Tibial nerve (tissue), 4 donors: ENCODE measurements at regions not wholly inside any gene's neighbourhood (a gene's known extent, or its start where the extent isn't known, plus 50 kb on each side); places are given as distances from the start of the nearest gene placed in this dataset.

Experiments
- DNase-seq, 2 donors: peaks; one replicate each; pipeline ENCODE4 v3.0.0-alpha.2; 2019; ENCODE audit warnings: low spot score in 2 of 2
- H3K27ac ChIP-seq, 4 donors: fragments of 200-600 bp; sonication (generic) in 3 of 4; one replicate each; pipeline ENCODE4 v1.5.1; 2017 to 2019; ENCODE audit warnings: mild to moderate bottlenecking in 1 of 4
- H3K27me3 ChIP-seq, 2 donors: fragments of 200-600 bp; sonication (generic) in 1 of 2; one replicate each; pipeline versions ENCODE4 v1.5.1 to v1.6.0; 2017 to 2019
- H3K36me3 ChIP-seq, 3 donors: fragments of 200-600 bp; sonication (generic); one replicate each; pipeline ENCODE4 v1.5.1; 2018 to 2019
- H3K4me1 ChIP-seq, 4 donors: fragments of 200-600 bp; sonication (generic) in 3 of 4; one replicate each; pipeline ENCODE4 v1.5.1; 2017 to 2019
- H3K4me3 ChIP-seq, 4 donors: fragments of 200-600 bp; sonication (generic) in 3 of 4; one replicate each; pipeline ENCODE4 v1.5.1; 2017 to 2019; ENCODE audit warnings: mild to moderate bottlenecking in 1 of 4, moderate library complexity in 1 of 4
- H3K9me3 ChIP-seq, 4 donors: fragments of 200-600 bp; sonication (generic) in 3 of 4; one replicate each; pipeline ENCODE4 v1.5.1; 2017 to 2019
- CTCF ChIP-seq, 5 experiments: fragments of 200-600 bp in 3 of 5; fragments of 450-650 bp in 2 of 5; sonication (generic) in 3 of 5; IDR thresholded peaks; one replicate each; pipeline ENCODE4 v1.5.1; 2016 to 2019; ENCODE audit warnings: antibody characterized with exemption in 5 of 5, mild to moderate bottlenecking in 3 of 5, moderate library complexity in 2 of 5
- EP300 ChIP-seq, 2 donors: sonication (generic); formaldehyde crosslinking; IDR thresholded peaks; one replicate each; pipeline ENCODE4 v1.6.1; 2017; ENCODE audit warnings: antibody characterized with exemption in 2 of 2, mild to moderate bottlenecking in 1 of 2
- POLR2A ChIP-seq, 2 donors: fragments of 450-650 bp; IDR thresholded peaks; one replicate each; pipeline ENCODE4 v1.6.1; 2017; ENCODE audit warnings: antibody characterized with exemption in 2 of 2, mild to moderate bottlenecking in 2 of 2, moderate library complexity in 2 of 2
- whole genome bisulfite sequencing, 2 donors: methylation state at CpG; one replicate each; pipeline ENCODE4 v1.1.5; 2018; 5-methylcytosine and 5-hydroxymethylcytosine counted together

GRCh38 chr14:79947440-79948054 is 263.8 kb downstream of the DIO2 start:
- WGBS, 2 donors: 59 to 71% methylated on average over 2 of the region's 2 CpGs
- TF ChIP-seq EP300 (IDR thresholded peaks at IDR 0.05) (no peak), POLR2A (IDR thresholded peaks at IDR 0.05) (no peak), CTCF (IDR thresholded peaks at IDR 0.05) (no peak)
- no peaks in the 10 kb centered on the region for H3K9me3 ChIP-seq

GRCh38 chr14:79939235-79939634 is 272.1 kb downstream of the DIO2 start:
- Histone ChIP-seq H3K4me1 (no peaks in the 10 kb centered on the region), H3K4me3 (no peak overlapping the region), H3K27ac (no peak overlapping the region), H3K9me3 (no peaks in the 10 kb centered on the region), H3K27me3 (no peaks in the 10 kb centered on the region), H3K36me3 (no peaks in the 10 kb centered on the region)
- 82 to 84% methylated on average over 6 of the region's 6 CpGs for WGBS, 2 donors
- TF ChIP-seq POLR2A (IDR thresholded peaks at IDR 0.05) (no peak), EP300 (IDR thresholded peaks at IDR 0.05) (no peak)
- DNase-seq: no peak

More at GRCh38 chr14:79947440-79948054, 263.8 kb downstream of the DIO2 start:
- Histone ChIP-seq H3K27ac (no peak overlapping the region), H3K4me3 (no peak overlapping the region), H3K4me1 (no peaks in the 10 kb centered on the region), H3K36me3 (no peaks in the 10 kb centered on the region), H3K27me3 (no peaks in the 10 kb centered on the region)
- DNase-seq: no peak

DNA sequence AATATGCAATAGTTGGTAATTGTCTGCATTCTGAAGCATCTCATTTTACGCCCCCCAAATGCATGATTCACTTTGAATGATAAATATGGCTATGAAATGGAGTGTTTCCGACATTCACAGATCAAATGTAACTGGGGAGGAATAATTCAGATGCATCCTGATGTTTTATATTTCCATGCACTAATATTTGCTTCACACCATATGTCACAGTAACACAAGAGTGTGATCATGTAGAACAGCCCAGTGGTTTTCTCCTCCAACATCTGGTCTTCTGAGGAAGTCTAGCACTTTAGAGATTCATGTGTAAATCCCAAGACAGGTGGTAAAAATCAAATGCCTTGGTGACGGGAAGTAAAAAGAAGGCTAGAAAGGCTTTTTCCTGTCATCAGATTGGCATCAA is 273.1 kb downstream of the DIO2 start:
- no peaks in the 10 kb centered on the region for H3K27me3 ChIP-seq
- DNase-seq: no peak
- no peaks in the 10 kb centered on the region for H3K4me1 ChIP-seq
- no peaks in the 10 kb centered on the region for H3K36me3 ChIP-seq
- 80 to 87% methylated on average over 3 of the region's 3 CpGs for WGBS, 2 donors
- TF ChIP-seq POLR2A (IDR thresholded peaks at IDR 0.05) (no peak), CTCF (IDR thresholded peaks at IDR 0.05) (no peak), EP300 (IDR thresholded peaks at IDR 0.05) (no peak)
- H3K9me3 ChIP-seq: no peaks in the 10 kb centered on the region
- H3K4me3 ChIP-seq: no peak overlapping the region
- H3K27ac ChIP-seq: no peak overlapping the region

DNA sequence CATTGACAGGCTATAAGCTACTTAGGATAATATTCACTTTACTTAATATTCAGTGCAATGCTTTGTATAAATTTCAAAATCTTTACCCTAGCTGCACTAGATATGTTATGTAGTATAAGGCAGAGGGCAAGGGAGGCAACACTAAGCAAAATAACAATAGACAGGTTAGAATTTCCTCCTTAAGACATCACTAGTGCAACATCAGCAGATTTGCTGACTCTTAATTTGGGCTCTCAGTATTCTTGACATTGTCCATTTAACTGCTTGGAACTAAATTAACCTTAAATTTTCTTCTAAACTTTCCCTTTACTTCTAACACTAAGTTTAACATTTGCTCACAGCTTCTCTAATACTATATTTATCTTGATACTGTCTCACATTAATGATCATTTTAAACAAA is 273.9 kb downstream of the DIO2 start:
- no peak overlapping the region for H3K27ac ChIP-seq
- DNase-seq: no peak
- TF ChIP-seq CTCF (IDR thresholded peaks at IDR 0.05) (no peak), EP300 (IDR thresholded peaks at IDR 0.05) (no peak), POLR2A (IDR thresholded peaks at IDR 0.05) (no peak)
- H3K4me1 ChIP-seq: no peaks in the 10 kb centered on the region
- H3K9me3 ChIP-seq: no peaks in the 10 kb centered on the region
- H3K27me3 ChIP-seq: no peaks in the 10 kb centered on the region
- H3K36me3 ChIP-seq: no peaks in the 10 kb centered on the region
- no peak overlapping the region for H3K4me3 ChIP-seq

GRCh38 chr14:79924551-79924950 is 286.8 kb downstream of the DIO2 start:
- no peaks in the 10 kb centered on the region for H3K9me3 ChIP-seq
- 63 to 64% methylated on average over 2 of the region's 2 CpGs for WGBS, 2 donors
- no peak for DNase-seq
- no peak overlapping the region for H3K4me3 ChIP-seq
- H3K4me1 ChIP-seq: no peaks in the 10 kb centered on the region
- no peaks in the 10 kb centered on the region for H3K36me3 ChIP-seq
- no peak overlapping the region for H3K27ac ChIP-seq
- no peak for TF ChIP-seq CTCF (IDR thresholded peaks at IDR 0.05)
- no peak for TF ChIP-seq EP300 (IDR thresholded peaks at IDR 0.05)
- TF ChIP-seq POLR2A (IDR thresholded peaks at IDR 0.05): no peak
- H3K27me3 ChIP-seq: no peaks in the 10 kb centered on the region
